GM06990 (cell line): ENCODE measurements at regions not wholly inside any gene's neighbourhood (a gene's known extent, or its start where the extent isn't known, plus 50 kb on each side); places are given as distances from the start of the nearest gene placed in this dataset.
"Not testable (repeated sequence)": the region's sequence is repeated elsewhere in the genome, so short reads cannot be mapped to it uniquely, and the experiment has no call there.

ENCODE experiments used
- DNase-seq: peaks from one replicate; pipeline ENCODE4 v3.0.0-alpha.2; 2011; ENCODE audit not compliant: insufficient read length; ENCODE audit errors: extremely low read depth
- H3K27me3 ChIP-seq: replicated peaks from 2 replicates; pipeline ENCODE4 v1.6.0; 2011; ENCODE audit warnings: low read length; ENCODE audit not compliant: control insufficient read depth, insufficient read depth
- H3K36me3 ChIP-seq: 2 replicates; pipeline ENCODE4 v1.5.1; 2011; ENCODE audit warnings: low read length; ENCODE audit not compliant: control insufficient read depth, insufficient read depth
- H3K4me3 ChIP-seq: replicated peaks from 2 replicates; pipeline ENCODE4 v1.5.1; 2011; ENCODE audit warnings: low read depth, mild to moderate bottlenecking, control low read depth, low read length
- CTCF ChIP-seq: IDR thresholded peaks from 2 replicates; pipeline ENCODE4 v1.5.1; 2011; ENCODE audit warnings: low read length, control low read depth, mild to moderate bottlenecking, inconsistent platforms; ENCODE audit not compliant: insufficient read depth, poor library complexity, severe bottlenecking

- H3K27me3 ChIP-seq, result no peaks in the 10 kb centered on the region
- no peak for TF ChIP-seq CTCF
- DNase-seq, result no peak
- no peaks in the 10 kb centered on the region for H3K36me3 ChIP-seq
- no peak overlapping the region for H3K4me3 ChIP-seq
These were observed 218.1 kb upstream of the MCHR2 start for GRCh38 chr6:100212131-100212530.

GRCh38 chr6:100210137-100211117 lies 216.4 kb upstream of the MCHR2 start:
- no peaks in the 10 kb centered on the region for H3K27me3 ChIP-seq
- no peak overlapping the region for H3K4me3 ChIP-seq
- H3K36me3 ChIP-seq, result no peaks in the 10 kb centered on the region
- DNase-seq, result no peak
- no peak for TF ChIP-seq CTCF

DNA sequence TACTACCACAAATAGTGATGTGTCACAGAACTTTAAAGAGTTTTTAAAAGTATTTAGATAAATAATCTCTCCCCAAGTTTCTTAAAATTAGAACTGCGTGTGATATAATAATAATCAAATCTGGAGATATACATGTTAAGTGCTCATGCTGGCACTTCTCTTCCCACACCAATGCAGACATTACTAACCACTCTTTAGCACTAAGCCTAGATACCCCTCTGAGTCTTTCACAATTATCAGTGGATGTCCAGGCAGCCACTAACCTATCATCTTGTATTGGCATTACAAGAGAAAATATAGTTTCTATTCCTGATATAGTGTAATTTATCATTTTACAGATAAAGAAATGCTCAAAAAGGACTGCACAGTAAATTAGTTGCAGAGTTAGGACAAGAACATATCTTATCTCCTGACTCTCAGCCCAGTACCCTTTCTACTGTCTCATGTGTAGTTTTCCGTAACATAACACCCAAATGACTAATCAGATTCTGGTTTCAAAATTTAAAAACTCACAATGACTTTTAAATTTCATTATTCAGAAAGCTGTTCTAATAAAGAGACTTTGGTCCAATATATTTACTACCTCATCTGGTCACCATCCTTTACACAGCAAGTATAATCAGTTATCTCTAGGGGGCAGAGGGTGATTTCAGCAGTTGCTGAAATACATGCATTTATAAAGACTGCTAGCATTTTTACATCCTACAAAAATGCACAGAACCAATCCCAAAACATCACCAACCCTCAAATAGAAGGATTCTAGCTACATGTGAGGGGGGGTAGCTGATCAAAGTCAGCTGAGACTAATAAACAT lies 215.5 kb upstream of the MCHR2 start:
- Histone ChIP-seq H3K4me3 (no peak overlapping the region), H3K27me3 (no peaks in the 10 kb centered on the region), H3K36me3 (no peaks in the 10 kb centered on the region)
- DNase-seq, result no peak
- no peak for TF ChIP-seq CTCF

- no peaks in the 10 kb centered on the region for H3K27me3 ChIP-seq
- no peak overlapping the region for H3K4me3 ChIP-seq
- H3K36me3 ChIP-seq, result no peaks in the 10 kb centered on the region
- no peak for DNase-seq
- TF ChIP-seq CTCF, result no peak
These were observed 209.4 kb upstream of the MCHR2 start for GRCh38 chr6:100203400-100203799.

- no peak for DNase-seq
- no peaks in the 10 kb centered on the region for H3K27me3 ChIP-seq
- H3K36me3 ChIP-seq, result no peaks in the 10 kb centered on the region
- TF ChIP-seq CTCF, result no peak
- H3K4me3 ChIP-seq, result no peak overlapping the region
These were observed 208.6 kb upstream of the MCHR2 start for GRCh38 chr6:100202417-100203194.

DNA sequence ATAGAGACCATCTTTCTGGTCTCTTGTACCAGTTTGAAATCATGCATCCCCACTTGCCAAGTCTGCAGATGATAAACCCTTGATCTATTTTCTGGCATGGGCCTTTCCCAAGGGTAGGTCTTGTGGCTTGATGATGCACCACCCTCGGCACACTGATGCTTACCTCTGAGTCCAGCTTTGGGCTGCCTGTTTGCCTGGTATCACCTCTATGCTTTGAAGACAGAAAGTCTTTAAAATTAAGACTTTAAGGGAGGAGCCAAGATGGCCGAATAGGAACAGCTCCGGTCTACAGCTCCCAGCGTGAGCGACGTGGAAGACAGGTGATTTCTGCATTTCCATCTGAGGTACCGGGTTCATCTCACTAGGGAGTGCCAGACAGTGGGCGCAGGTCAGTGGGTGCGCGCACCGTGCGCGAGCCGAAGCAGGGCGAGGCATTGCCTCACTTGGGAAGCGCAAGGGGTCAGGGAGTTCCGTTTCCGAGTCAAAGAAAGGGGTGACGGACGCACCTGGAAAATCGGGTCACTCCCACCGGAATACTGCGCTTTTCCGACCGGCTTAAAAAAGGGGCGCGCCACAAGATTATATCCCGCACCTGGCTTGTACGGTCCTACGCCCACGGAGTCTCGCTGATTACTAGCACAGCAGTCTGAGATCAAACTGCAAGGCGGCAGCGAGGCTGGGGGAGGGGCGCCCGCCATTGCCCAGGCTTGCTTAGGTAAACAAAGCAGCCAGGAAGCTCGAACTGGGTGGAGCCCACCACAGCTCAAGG lies 202.4 kb upstream of the MCHR2 start:
- DNase-seq, H3K27me3 ChIP-seq, H3K36me3 ChIP-seq, H3K4me3 ChIP-seq: not testable (repeated sequence)

GRCh38 chr6:100195244-100195643 lies 201.2 kb upstream of the MCHR2 start:
- not testable (repeated sequence) for DNase-seq, H3K36me3 ChIP-seq, H3K27me3 ChIP-seq, H3K4me3 ChIP-seq
